Limb (tissue), 2 donors: ENCODE measurements at regions not wholly inside any gene's neighbourhood (a gene's known extent, or its start where the extent isn't known, plus 50 kb on each side); places are given as distances from the start of the nearest gene placed in this dataset.
"Not testable (repeated sequence)": the region's sequence is repeated elsewhere in the genome, so short reads cannot be mapped to it uniquely, and the experiment has no call there.

Experiments used
- DNase-seq, 2 donors: peaks; one replicate each; pipeline ENCODE4 v3.0.0-alpha.2; 2016; ENCODE audit errors: extremely low spot score in 2 of 2

GRCh38 chr3:124043023-124043422 is 51.1 kb upstream of the ROPN1 start:
- DNase-seq: no peak

GRCh38 chr3:124044956-124045355 is 53.0 kb upstream of the ROPN1 start:
- DNase-seq: no peak

- no peak for DNase-seq
These were observed 57.3 kb upstream of the ROPN1 start for GRCh38 chr3:124048967-124049798.

GRCh38 chr3:124051636-124052035 is 59.7 kb upstream of the ROPN1 start:
- no peak for DNase-seq

- no peak for DNase-seq
These were observed 61.9 kb upstream of the ROPN1 start for GRCh38 chr3:124053871-124054270.

- no peak for DNase-seq
These were observed 64.9 kb upstream of the ROPN1 start for GRCh38 chr3:124056846-124057245.

- DNase-seq: peak in 1 of 2 donors; percentile 27
These were observed 65.5 kb upstream of the ROPN1 start for GRCh38 chr3:124057420-124057819.

- DNase-seq: no peak
These were observed 67.7 kb upstream of the ROPN1 start for GRCh38 chr3:124059580-124059979.

GRCh38 chr3:124063197-124063909 is 71.4 kb upstream of the ROPN1 start:
- no peak for DNase-seq

GRCh38 chr3:124064050-124064449 is 72.1 kb upstream of the ROPN1 start:
- DNase-seq: no peak

GRCh38 chr3:124066543-124066942 is 74.6 kb upstream of the ROPN1 start:
- DNase-seq: not testable (repeated sequence)

GRCh38 chr3:124069706-124070105 is 77.8 kb upstream of the ROPN1 start:
- not testable (repeated sequence) for DNase-seq

GRCh38 chr3:124075090-124075489 is 83.2 kb upstream of the ROPN1 start:
- DNase-seq: not testable (repeated sequence)

- DNase-seq: no peak
These were observed 83.8 kb upstream of the ROPN1 start for GRCh38 chr3:124075753-124076152.

- DNase-seq: no peak
These were observed 84.3 kb upstream of the ROPN1 start for GRCh38 chr3:124076235-124076634.

- peak in 1 of 2 donors; percentile 55 for DNase-seq
These were observed 87.3 kb upstream of the ROPN1 start for GRCh38 chr3:124078953-124079911.

- no peak for DNase-seq
These were observed 88.0 kb upstream of the ROPN1 start for GRCh38 chr3:124079912-124080276.

- no peak for DNase-seq
These were observed 90.4 kb upstream of the ROPN1 start for GRCh38 chr3:124082343-124082742.

- DNase-seq: peak in 1 of 2 donors; percentile 83
These were observed 92.3 kb upstream of the ROPN1 start for GRCh38 chr3:124084022-124084881.

- DNase-seq: no peak
These were observed 96.9 kb upstream of the ROPN1 start for GRCh38 chr3:124088801-124089200.

GRCh38 chr3:124089214-124089613 is 97.3 kb upstream of the ROPN1 start:
- DNase-seq: no peak
